IPS-18a (cell line): ENCODE measurements at regions not wholly inside any gene's neighbourhood (a gene's known extent, or its start where the extent isn't known, plus 50 kb on each side); places are given as distances from the start of the nearest gene placed in this dataset.

Experiments
- H3K27ac ChIP-seq: one replicate; pipeline ENCODE4 v1.5.1; 2013; ENCODE audit warnings: low read length
- H3K27me3 ChIP-seq: one replicate; pipeline ENCODE4 v1.6.1; 2013; ENCODE audit warnings: mild to moderate bottlenecking, low read length; ENCODE audit not compliant: control insufficient read depth, insufficient read depth
- H3K36me3 ChIP-seq: one replicate; pipeline ENCODE4 v1.6.1; 2013; ENCODE audit warnings: low read depth, low read length; ENCODE audit not compliant: control insufficient read depth
- H3K4me1 ChIP-seq: one replicate; pipeline ENCODE4 v1.6.1; 2013; ENCODE audit warnings: low read depth, low read length; ENCODE audit not compliant: control insufficient read depth
- H3K4me3 ChIP-seq: one replicate; pipeline ENCODE4 v1.5.1; 2013; ENCODE audit warnings: low read length
- H3K9ac ChIP-seq: one replicate; pipeline ENCODE4 v1.6.1; 2013; ENCODE audit warnings: mild to moderate bottlenecking, low read length, moderate library complexity
- H3K9me3 ChIP-seq: one replicate; pipeline ENCODE4 v1.6.1; 2013; ENCODE audit warnings: low read depth, low read length; ENCODE audit not compliant: control insufficient read depth

DNA sequence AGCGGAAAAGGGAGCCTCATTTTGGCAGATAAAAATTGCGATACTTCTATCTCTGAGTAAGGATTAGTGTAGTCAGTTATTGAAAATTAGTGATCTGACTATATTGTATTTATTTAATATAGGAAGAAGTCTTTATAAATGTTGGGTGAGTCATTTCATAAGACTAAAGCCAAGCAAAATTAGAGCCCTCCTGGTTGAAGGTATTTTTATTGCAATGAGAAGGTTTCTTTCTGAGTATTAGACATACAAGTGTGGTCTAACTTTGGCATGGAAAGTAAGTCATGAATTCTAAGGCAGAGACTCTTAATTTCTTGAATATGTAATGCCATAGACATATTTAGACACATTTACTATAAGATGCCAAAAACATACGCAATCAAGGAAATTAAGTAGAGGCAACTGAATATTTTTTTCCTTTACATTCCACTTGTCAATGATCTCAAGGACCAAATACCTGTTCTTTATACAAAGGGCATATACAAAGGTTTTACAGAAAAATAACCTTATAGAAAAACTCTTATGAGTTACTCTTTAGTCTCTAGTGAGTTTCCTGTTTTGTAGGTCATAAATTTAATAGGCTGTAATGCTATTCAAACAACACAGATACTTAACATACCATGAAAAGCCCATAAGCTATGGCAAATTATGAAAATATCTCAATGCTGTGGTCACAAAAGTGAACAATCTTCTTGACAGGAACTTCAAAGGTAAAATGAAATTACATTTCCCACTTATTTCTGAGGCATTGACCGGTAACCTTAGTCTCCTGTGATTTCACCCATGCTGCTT is 156.6 kb upstream of the BTG1 start:
- H3K27ac ChIP-seq, result no peak overlapping the region
- H3K27me3 ChIP-seq, result no peaks in the 10 kb centered on the region
- H3K9me3 ChIP-seq, result no peaks in the 10 kb centered on the region
- no peak overlapping the region for H3K4me3 ChIP-seq
- H3K9ac ChIP-seq, result no peak overlapping the region
- no peaks in the 10 kb centered on the region for H3K36me3 ChIP-seq
- peaks cover 25% of the 10 kb centered on the region for H3K4me1 ChIP-seq

DNA sequence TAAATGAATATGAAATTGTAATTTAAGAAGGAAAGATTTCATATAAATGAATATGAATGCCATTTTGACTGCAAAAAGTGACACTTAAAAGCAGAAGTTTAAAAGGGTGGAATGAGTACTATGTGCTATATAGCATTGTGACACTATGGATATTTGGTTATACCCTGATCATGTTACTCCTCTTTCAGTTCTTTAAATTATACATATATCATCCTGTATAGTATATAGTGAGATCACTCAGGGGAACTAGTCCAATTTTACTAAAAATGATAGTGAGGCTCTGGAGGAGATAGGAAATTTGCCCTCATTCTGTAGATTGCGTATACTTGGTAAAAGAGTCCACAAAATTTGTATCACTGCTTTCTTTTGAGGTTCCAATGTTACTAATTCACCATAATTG is 155.7 kb upstream of the BTG1 start:
- Histone ChIP-seq H3K27ac (no peak overlapping the region), H3K36me3 (no peaks in the 10 kb centered on the region), H3K9me3 (no peaks in the 10 kb centered on the region), H3K4me1 (peaks cover 25% of the 10 kb centered on the region), H3K4me3 (no peak overlapping the region), H3K9ac (no peak overlapping the region), H3K27me3 (no peaks in the 10 kb centered on the region)

DNA sequence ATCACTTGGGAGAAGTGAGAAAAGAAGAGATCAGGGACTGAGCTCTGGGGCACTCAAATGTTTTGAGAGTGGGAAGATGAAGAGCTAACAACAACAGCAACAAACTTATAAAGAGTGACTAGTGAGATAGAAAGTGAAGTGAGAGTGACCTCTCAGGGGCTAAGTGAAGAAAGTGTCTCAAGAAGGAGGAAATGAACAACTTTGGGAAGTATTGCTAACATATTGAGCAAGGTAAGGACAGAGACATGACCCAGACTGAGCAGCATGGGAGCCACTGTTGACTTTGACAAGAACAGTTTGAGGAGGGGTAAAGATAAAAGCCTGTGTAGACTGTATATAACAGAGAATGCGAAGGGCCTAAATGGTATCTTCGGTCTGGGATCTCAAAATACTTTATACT is 155.1 kb upstream of the BTG1 start:
- Histone ChIP-seq H3K27ac (no peak overlapping the region), H3K4me3 (no peak overlapping the region), H3K36me3 (no peaks in the 10 kb centered on the region), H3K9ac (no peak overlapping the region), H3K9me3 (no peaks in the 10 kb centered on the region), H3K4me1 (peaks cover 25% of the 10 kb centered on the region), H3K27me3 (no peaks in the 10 kb centered on the region)

DNA sequence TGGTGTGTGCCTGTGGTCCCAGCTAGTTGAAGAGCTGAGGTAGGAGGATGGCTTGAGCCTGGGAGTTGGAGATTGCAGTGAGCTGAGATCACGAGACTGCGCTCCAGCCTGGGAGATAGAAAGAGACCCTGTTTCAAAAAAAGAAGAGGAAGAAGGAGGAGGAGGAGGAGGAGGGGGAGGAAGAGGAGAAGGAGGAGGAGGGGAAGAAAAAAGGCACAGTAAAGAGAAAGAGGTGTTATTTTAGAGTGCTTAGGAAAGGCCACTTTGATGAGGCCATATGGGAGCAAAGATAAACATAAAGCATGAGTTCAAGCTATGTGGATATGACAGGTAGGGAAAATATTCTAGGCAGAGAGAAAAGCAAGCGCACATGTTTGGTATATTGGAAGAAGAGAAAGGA is 154.1 kb upstream of the BTG1 start:
- Histone ChIP-seq H3K27me3 (no peaks in the 10 kb centered on the region), H3K9ac (no peak overlapping the region), H3K36me3 (no peaks in the 10 kb centered on the region), H3K4me3 (no peak overlapping the region), H3K9me3 (no peaks in the 10 kb centered on the region), H3K4me1 (peaks cover 15% of the 10 kb centered on the region), H3K27ac (no peak overlapping the region)

DNA sequence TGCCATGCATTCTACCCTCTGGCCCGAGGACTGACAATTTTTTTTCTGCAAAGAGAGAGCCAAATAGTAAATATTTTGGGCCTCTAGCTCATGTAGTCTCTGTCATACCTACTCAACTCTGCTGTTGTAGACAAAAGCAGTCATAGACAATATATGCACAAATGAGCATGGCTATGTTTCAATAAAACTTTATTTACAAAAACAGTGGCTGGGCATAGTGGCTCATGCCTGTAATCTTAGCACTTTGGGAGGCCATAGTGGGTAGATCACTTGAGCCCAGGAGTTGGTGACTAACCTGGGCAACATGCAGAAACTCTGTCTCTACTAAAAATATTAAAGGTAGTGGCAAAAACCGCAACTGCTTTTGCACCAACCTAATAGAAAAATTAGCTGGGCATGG is 153.7 kb upstream of the BTG1 start:
- Histone ChIP-seq H3K4me3 (no peak overlapping the region), H3K27me3 (no peaks in the 10 kb centered on the region), H3K4me1 (peaks cover 11% of the 10 kb centered on the region), H3K9ac (no peak overlapping the region), H3K36me3 (no peaks in the 10 kb centered on the region), H3K27ac (no peak overlapping the region), H3K9me3 (no peaks in the 10 kb centered on the region)

DNA sequence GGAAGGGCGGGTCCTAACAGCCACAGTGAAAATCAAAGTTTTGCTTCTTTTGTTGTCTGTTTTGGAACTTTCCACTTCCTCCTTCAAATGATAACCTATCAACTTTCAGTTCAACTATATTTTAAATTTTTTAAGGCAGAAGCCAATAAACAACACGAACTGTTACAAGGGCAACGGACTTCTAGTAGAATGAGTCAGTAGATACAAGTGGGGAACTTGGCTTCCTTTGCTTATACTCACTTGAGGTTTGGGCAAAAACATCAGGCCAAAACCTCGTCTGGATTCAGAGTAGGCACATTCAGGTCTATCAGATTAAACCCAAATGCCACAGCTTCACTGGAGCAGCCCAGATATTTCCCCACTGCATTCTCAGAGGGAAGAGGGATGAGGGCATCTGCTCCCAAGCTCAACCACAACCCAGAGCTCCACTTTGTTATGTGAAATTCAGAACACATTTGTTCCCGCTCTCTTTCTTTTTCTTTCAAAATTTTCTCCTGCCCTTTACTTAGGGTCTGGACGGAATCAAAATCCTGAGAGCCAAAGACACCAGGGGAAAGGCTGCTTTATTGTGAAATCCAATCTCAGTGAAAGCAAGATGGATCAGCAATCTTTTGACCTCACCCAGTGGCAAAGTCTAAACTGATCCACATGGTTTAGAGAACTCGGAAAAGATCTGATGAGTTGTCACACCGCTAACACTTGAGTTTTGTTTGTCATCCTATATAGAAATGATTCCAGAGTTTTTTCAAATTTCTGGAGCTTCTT is 152.5 kb upstream of the BTG1 start:
- no peaks in the 10 kb centered on the region for H3K36me3 ChIP-seq
- no peaks in the 10 kb centered on the region for H3K27me3 ChIP-seq
- H3K4me1 ChIP-seq, result no peaks in the 10 kb centered on the region
- no peak overlapping the region for H3K4me3 ChIP-seq
- H3K9ac ChIP-seq, result no peak overlapping the region
- no peak overlapping the region for H3K27ac ChIP-seq
- H3K9me3 ChIP-seq, result no peaks in the 10 kb centered on the region

DNA sequence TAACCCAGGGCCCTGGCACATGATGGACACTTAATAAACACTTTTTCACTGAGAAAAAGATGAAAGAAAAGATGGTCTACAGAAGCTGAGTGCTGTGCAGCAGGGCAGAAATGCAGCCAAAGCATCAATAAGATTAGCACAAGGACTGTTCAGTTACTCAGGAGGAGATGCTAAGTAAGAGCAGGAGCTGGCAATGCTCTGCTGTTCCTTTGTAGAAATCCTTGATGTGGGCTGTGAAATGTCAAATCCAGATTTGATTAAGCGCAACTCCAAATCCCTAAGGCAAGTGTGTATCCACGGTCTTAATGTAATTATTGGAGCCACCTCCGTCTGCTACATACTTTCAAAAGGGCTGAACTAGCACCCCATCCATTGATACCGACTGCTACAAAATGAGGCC is 151.8 kb upstream of the BTG1 start:
- Histone ChIP-seq H3K27ac (no peak overlapping the region), H3K4me3 (no peak overlapping the region), H3K27me3 (no peaks in the 10 kb centered on the region), H3K4me1 (no peaks in the 10 kb centered on the region), H3K9me3 (no peaks in the 10 kb centered on the region), H3K36me3 (no peaks in the 10 kb centered on the region), H3K9ac (no peak overlapping the region)

DNA sequence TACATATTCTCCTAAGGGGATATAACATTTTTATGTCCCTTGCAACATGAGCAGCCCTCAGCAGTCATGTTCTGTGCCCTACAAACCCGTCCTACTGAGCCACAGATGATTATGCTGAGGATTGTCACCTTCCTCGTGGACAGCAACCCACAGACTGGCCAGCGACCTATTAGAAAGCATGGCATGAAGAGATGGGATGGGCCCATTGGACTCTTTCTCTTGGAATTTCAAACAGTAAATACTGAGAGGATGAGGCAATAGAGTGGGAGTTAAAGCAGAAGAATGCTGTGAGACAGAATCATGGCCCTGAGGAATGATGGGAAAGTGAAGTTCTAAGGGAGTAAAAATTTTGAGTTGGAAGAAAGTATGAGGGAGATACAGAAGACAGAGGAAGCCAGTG is 149.9 kb upstream of the BTG1 start:
- H3K27me3 ChIP-seq, result no peaks in the 10 kb centered on the region
- no peak overlapping the region for H3K27ac ChIP-seq
- no peaks in the 10 kb centered on the region for H3K4me1 ChIP-seq
- H3K9ac ChIP-seq, result no peak overlapping the region
- H3K9me3 ChIP-seq, result no peaks in the 10 kb centered on the region
- H3K4me3 ChIP-seq, result no peak overlapping the region
- H3K36me3 ChIP-seq, result no peaks in the 10 kb centered on the region

DNA sequence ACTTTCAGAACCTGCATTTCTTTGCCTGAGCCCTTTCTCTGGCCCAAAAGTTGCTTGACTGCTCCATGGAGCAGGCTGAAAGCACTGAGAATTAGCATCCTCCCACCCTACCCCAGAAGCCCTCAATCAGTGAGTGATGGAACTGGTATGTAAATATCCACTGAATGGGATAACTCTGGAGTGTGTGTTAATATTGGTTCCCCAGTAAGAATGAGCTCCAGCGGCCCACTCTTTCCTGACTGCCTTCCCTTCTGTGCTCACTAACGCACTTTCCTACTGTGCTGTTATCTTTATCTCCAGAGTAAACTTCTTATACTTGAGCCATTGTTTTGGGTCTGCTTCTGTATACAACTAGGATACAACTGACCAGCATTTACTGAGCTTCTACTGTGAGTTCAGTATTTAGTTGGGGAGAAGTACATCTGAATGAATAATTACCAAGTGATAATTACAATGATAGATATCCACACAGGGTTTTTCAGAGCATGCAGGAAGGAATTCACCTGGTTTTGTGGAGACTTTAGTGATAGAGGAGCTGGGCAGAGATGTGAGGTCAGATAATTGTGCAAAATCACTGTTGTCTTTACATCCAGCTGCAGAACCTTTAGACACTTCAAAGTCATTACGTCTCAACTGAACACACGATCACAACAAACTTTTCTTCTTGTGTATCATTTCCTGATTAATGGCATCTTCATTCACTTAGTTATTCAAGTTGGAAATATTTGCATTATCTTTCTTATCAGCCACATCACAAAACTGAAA is 149.2 kb upstream of the BTG1 start:
- Histone ChIP-seq H3K9ac (no peak overlapping the region), H3K27ac (no peak overlapping the region), H3K4me3 (no peak overlapping the region), H3K4me1 (no peaks in the 10 kb centered on the region), H3K27me3 (no peaks in the 10 kb centered on the region), H3K9me3 (no peaks in the 10 kb centered on the region), H3K36me3 (no peaks in the 10 kb centered on the region)

DNA sequence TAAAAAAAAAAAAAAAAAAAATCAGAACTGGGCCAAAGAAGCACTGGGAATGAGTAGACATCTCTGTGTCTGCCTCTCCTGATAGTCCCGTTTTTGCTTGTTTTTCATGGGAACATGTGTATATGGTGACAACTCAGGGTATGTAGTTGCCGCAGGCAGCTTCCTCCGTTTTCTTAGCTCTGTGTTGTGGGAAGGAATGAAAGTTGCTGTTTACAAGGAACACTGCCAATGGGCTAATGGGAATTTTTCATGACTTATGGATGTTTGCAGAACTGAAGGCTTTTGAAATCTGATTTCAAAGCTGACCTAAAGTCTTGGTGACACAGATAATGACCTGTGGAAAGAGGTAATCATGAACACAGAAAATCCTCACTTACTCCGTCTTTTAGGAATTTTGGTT is 146.4 kb upstream of the BTG1 start:
- Histone ChIP-seq H3K4me3 (no peak overlapping the region), H3K4me1 (no peaks in the 10 kb centered on the region), H3K27ac (no peak overlapping the region), H3K27me3 (no peaks in the 10 kb centered on the region), H3K36me3 (no peaks in the 10 kb centered on the region), H3K9me3 (no peaks in the 10 kb centered on the region), H3K9ac (no peak overlapping the region)

DNA sequence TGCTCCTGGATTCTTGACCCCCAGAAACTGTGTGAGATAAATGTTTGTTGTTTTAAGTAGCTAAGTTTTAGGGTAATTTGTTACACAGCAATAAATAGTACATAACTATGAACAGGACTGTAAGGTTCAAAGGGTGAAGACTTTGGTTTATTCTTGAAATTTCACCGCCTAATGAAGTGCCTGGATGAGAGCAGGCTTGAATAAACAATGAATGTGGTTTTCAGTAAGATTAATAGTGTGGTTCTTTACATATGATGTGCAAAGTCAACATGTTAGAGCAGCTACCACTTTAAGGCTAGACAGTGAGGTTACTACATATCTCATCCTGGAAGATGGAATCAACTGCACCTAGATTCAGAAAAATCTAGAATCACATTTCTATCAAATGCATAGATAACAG is 145.2 kb upstream of the BTG1 start:
- no peak overlapping the region for H3K4me3 ChIP-seq
- H3K36me3 ChIP-seq, result no peaks in the 10 kb centered on the region
- H3K9me3 ChIP-seq, result no peaks in the 10 kb centered on the region
- no peaks in the 10 kb centered on the region for H3K4me1 ChIP-seq
- no peak overlapping the region for H3K9ac ChIP-seq
- no peak overlapping the region for H3K27ac ChIP-seq
- H3K27me3 ChIP-seq, result no peaks in the 10 kb centered on the region
